Stimulated activated CD8-positive, alpha-beta memory T cell treated with anti-CD3 and anti-CD28 coated beads, Interleukin-2, amount 100 ng/mL, for 48 hours (primary cell): ENCODE measurements at regions not wholly inside any gene's neighbourhood (a gene's known extent, or its start where the extent isn't known, plus 50 kb on each side); places are given as distances from the start of the nearest gene placed in this dataset.

Experiments used
- DNase-seq, 2 donors: peaks; one replicate each; pipeline ENCODE4 v3.0.0-alpha.2; 2020; ENCODE audit warnings: low read depth in 2 of 2

DNA sequence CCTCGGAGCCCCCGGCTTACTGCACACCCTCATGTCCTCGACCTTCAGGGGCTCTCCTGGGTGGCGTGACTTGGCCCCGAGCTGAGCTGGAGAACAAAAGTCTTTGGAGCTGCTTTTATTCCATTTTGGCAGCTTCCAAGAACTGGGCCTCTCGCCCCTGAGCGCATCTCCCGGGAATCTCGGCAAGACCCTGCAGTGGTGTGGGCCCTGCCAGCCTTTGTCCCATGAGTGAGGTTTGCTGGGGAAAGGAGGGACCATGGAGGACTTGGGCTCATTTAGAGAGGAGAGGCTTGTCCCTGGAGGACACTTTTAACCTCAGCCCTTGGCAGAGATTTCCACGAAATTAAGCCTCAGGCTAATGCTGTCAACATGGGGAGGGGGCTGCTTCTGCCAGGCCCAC, 62.3 kb upstream of the SLCO4A1 start:
- DNase-seq: no peak

DNA sequence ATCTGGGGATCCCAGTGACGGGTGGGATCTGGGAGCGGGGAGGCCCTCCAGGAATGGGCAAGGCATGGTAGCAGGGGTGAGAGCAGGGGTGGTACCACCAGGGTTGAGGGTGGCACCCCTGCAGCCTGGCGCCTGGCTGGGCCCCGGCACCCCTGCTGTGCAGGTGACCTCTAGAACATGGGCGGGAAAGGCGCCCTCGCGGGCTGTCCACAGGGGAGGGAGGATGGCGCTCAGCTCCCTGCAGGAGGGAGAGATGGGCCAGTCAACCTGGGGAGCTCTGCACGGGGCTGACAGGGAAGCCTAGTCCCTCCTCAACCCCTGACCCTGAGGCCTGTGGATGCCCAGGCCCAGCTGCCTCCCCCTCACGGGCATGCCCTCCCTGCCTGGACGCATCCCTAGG, 61.6 kb upstream of the SLCO4A1 start:
- no peak for DNase-seq

DNA sequence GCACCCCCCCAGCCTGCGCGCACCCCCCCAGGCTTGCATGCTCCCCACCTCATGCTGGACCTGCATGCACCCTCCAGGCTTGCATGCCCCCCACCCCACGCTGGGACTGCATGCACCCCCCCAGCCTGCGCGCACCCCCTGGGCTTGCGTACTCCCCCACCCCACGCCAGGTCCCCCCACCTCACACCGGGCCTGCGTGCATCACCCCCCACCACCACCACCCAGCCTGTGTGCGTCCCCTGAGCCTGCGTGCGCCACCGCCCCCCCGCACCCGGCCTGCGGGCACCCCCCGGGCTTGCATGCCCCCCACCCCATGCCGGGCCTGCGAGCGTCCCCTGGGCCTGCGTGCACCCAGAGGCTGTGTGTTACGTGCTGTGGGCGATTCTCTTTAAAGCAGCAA, 61.0 kb upstream of the SLCO4A1 start:
- DNase-seq: no peak

DNA sequence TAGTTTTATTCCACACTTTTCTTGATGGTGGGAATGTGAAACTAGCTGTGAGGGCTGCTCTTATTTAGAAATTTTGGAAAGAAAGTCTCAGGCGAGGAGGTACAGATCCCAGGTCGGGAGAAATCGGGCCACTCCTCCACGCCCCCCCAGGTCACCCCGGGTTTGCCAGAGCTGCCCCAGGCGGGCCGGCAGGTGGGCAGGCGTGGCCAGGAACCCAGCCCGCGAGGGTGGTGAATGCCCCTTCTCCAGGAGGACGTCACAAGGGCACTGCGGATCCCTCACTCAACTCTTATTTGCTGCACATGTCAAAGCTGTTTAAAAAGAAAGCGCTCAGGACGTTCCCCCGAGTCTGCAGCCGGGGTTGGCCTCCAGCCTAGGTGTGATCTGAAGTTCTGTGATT, 60.5 kb upstream of the SLCO4A1 start:
- no peak for DNase-seq

DNA sequence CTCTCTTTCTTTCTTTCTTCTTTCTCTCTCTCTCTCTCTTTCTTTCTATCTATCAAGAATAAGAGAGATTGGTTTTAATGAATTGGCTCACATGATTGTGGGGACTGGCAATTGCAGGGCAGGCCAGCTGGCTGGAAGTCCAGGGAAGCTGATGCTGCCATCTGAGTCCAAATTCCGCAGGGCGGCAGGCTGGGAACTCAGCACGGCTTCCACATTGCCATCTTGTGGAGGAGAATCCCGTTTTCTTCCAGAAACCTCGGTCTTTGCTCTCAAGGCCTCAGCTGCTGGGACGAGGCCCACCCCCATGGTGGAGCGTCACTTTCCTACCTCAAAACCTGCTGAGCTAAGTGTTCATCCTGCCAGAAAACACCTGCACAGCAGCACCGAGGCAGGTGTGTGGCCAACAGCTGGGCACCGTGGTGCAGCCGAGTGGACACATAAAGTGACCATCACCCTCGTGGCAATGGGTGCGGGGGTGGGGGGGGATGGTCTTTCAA, 58.8 kb upstream of the SLCO4A1 start:
- DNase-seq: no peak

DNA sequence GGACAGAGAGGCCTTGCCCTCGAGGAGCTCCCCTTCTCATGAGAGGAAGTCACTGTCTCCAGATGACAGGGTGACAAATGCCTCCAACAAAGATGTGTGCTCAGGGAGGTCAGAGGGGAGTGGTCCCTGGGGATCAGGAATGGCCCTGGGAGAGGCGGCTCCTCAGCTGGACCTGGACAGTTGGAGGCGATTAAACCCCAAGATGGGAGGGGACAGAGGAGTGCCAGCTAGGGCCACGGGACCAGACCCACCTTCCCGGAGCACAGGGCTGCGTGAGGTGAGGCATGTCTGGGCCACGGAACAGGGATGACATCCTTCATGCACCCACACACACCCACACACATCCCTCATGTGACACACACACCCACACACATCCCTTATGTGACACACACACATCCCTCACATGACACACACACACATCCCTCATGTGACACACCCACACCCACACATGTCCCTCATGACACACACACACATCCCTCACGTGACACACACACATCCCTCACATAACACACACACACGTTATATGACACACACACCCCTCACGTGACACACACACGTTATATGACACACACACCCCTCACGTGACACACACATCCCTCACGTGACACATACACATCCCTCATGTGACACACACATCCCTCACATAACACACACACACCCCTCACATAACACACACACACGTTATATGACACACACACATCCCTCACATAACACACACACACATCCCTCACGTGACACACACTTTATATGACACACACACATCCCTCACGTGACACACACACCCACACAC, 57.4 kb upstream of the SLCO4A1 start:
- DNase-seq: no peak

DNA sequence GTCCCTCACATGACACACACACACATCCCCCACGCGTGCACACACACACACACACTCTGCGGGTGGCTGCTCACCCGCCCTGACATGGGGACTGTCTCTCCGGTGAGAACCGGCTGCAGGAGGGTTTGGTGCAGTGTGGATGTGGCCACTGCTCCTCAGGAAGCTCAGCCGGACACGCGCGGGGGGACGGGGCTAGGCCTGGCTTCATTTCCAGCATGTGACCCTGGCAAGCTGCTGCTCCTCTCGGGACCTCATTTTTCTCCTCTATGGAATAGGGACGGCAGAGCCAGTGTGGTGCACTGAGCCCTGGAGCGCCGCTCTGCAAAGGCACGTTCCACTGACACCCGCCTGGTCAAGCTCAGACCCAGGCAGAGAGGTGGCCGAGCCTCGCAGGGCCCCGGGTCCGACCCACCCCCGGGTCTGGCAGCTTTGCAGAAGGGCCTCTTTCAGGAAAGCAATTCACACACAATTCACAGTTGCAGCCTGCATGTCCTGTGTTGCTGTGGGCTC, 56.8 kb upstream of the SLCO4A1 start:
- DNase-seq: no peak

DNA sequence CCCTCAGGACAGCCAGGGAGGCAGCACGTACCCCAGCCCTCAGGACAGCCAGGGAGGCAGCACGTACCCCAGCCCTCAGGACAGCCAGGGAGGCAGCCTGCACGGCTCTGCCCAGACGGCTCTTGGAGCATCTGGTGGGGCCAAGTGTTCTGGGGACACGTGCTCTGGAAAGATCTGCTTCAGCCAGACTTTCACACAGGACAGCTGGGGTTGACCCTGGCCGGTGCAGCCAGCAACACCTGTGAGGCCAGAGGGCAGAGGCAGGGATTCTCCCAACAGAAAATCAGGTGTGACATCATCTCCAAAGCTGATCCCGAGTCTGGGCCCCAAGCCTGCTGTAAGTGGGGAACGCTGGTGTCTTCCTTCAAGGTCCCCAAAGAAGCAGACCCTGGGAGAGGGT, 55.5 kb upstream of the SLCO4A1 start:
- no peak for DNase-seq

DNA sequence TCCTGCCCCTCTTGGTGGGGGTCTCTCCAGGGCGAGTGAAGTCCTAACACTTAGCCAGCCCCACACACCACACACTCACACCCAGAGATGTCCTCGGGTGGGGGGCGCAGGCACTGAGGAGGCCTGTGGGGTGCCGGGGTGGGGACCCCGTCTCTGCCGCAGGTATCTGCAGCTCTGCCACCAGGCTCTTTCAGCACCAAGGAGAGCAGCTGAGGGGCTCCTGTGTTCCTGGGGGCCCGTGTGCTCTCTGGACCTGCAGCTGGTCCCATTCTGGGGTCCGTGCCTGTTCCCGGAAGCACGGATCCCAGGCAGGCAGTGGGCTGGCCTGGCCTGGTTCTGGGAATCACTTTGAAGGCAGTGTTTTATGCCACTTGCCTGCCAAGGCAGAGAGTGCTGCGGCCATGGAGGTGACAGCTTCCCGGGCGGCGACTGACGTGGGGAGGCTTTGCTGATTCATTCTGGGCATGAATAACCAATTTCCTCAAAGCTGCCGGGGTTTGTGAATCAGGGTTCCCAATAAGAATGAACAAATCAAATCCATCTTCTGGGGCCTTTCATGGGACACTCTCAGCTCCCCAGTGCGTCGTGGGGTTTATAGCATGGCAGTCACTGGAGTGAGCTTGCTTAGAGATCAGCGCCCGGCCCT, 54.4 kb upstream of the SLCO4A1 start:
- no peak for DNase-seq

DNA sequence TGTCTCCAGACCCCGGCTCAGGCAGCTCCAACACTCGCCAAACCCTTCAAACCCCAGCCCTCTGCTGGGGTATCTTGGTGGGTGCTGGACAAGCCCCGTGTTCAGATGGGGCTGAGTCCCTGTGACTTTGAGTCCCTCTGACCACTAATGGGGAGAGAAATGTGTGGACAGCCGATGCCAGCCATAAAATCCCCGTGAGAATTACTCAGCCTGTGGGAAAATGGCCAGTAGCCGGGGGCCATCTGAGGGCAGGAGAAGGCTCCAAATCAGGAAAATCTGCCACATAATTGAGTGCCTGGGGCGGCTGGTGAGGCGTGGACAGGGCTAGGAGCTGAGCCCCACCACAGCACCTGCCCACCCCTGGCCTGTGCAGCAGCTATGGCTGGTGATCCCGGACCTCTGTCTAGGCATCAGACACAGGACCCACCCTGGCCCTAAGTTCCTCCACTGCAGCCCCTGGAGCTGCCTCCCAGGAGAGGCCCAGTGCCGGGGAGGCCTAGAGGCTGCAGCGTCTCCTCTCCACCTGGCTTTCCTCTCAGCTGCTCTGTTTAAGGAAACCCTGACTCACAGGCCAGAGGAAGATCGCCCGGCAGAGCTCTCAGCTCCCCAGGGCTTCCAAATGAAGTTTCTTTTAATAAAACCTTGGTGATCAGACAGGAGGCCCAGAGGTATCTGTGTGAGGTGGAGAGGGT, 53.7 kb upstream of the SLCO4A1 start:
- no peak for DNase-seq

DNA sequence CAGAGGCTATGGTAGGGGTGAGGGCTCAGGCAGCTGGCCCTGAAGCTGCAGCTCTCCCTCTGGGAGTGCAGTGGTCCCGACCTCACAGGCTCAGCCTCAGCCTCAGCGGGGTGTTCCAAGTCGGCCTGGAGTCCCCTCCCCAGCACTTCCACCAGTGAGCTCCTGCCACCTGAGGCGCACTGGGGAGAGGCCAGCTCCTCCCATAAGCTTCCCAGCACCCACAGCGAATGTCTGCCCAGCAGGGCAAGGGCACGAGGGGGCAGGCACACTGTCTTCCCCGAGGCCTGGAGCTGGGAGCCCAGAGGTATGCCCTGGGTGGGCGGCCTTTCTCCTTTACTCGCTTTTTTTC, 53.2 kb upstream of the SLCO4A1 start:
- no peak for DNase-seq

DNA sequence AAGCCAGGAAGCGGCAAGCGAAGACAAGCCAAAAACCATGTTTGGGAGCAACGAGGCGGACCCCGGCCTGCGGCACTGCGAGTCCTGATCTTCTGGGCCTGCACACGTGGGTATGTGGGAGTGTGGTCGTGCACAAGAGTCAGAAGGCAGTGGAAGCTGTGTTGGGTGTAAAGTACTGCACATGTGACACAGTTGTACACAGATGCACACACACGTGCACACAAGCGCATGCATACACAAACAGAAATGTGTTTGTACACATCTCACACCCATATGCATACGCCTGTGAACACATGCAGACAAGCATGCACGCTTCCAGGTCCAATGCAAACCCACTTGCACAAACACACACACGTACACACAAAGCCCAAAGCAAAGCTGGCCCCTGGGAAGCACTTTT, 52.6 kb upstream of the SLCO4A1 start:
- DNase-seq: no peak

DNA sequence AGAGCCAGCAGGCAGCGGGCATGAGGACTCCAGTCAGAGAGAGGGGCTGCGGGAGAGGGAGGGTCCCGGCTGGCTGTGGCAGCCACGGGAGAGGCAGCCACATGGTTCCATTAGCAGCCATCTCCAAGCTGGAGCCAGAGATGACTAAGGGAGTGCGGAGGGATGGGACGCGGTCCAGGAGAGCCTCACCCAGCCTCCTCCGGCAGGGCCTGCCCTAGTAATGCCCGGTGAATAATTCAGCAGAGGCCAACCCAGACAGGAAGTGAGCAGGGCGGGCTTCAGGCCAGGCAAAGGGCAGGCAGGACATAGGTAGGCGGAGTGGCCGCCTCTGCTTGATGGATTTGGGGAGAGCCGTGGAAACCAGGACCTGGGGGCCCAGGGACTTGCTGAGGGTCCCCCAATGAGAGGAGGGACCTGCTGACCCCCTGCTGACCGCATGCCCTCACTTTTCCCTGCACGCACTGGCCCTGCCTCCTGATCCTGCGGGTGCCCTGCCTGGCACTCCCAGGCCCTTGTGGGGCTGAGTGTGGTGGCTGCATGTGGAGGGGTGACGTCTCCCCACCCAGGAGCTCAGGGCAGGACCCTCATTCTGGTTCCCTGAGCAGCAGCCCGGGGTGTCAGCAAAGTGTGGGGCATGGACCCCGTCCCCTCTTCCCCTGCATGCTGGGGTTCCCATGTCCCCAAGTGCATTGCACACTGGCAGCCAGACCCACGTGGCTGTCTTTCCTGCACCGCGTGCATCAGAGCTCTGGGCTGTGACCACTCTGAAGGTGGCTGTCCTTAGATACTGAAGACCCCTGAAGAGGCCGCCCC, 51.8 kb upstream of the SLCO4A1 start:
- no peak for DNase-seq

DNA sequence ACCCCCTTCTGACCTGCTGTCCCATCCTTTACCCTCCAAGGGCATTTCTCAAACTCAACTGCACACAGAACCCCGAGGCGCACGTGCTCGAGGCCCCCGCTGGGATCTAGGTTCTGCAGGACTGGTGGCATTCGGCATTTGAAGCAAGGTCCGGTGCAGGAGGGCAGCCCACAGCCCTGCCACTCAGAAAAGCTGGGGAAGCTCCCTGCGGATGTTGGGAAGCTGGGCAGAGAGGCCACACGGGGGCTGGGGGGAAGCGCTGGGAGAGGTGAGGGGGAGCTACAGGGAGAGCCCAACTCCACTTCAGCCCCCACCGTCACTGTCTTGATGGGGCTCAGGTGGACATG, 51.2 kb upstream of the SLCO4A1 start:
- no peak for DNase-seq

DNA sequence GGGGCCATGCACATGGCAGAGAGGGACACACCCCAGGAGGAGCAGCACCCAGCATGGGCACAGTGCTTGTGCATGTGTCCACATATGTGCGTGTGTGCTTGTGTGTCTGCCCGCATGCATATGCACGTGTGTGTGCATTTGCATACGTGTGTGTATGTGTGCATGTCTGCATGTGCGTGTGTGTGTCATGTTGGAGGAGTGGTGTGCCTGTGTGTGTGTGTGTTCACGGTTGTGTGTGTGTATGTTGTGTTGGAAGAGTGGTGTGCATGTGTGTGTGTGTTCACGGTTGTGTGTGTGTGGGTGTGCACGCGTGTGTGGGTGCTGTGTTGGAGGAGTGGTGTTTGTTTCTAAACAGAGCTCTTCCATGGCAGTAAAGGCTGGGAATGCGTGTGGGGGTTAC, 50.7 kb upstream of the SLCO4A1 start:
- no peak for DNase-seq
